G401 (cell line): ENCODE measurements at regions not wholly inside any gene's neighbourhood (a gene's known extent, or its start where the extent isn't known, plus 50 kb on each side); places are given as distances from the start of the nearest gene placed in this dataset.

ENCODE experiments used
- DNase-seq: peaks from one replicate; pipeline ENCODE4 v3.0.0-alpha.2; 2015; ENCODE audit warnings: low spot score
- in situ Hi-C: cut with HindIII; loops from 2 replicates; pipeline ENCODE4 v1.10.0; 2016; ENCODE audit warnings: low sequenced_read_pairs, mixed read lengths

- in situ Hi-C loops: no loop called here
- no peak for DNase-seq
Observed at GRCh38 chr5:9724707-9725106, 94.6 kb upstream of the TAS2R1 start.

GRCh38 chr5:9722601-9723180 is 92.5 kb upstream of the TAS2R1 start:
- DNase-seq: peak; percentile 86
- in situ Hi-C loops: no loop called here

- no peak for DNase-seq
- in situ Hi-C loops: no loop called here
Observed at GRCh38 chr5:9721161-9721560, 91.0 kb upstream of the TAS2R1 start.

GRCh38 chr5:9720361-9720760 is 90.2 kb upstream of the TAS2R1 start:
- DNase-seq: no peak
- in situ Hi-C loops: no loop called here

- in situ Hi-C loops: no loop called here
- no peak for DNase-seq
Observed at GRCh38 chr5:9716838-9717281, 86.7 kb upstream of the TAS2R1 start.

GRCh38 chr5:9715891-9716335 is 85.8 kb upstream of the TAS2R1 start:
- no peak for DNase-seq
- in situ Hi-C loops: no loop called here

GRCh38 chr5:9713959-9714586 is 83.9 kb upstream of the TAS2R1 start:
- DNase-seq: no peak
- in situ Hi-C loops: no loop called here

- in situ Hi-C loops: no loop called here
- no peak for DNase-seq
Observed at GRCh38 chr5:9713356-9713755, 83.2 kb upstream of the TAS2R1 start.

- in situ Hi-C loops: no loop called here
- DNase-seq: no peak
Observed at GRCh38 chr5:9712911-9713310, 82.8 kb upstream of the TAS2R1 start.

- in situ Hi-C loops: no loop called here
- DNase-seq: no peak
Observed at GRCh38 chr5:9712506-9712905, 82.4 kb upstream of the TAS2R1 start.

GRCh38 chr5:9710069-9710468 is 79.9 kb upstream of the TAS2R1 start:
- no peak for DNase-seq
- in situ Hi-C loops: no loop called here

GRCh38 chr5:9707732-9708462 is 77.7 kb upstream of the TAS2R1 start:
- in situ Hi-C loops: no loop called here
- no peak for DNase-seq

- in situ Hi-C loops: no loop called here
- no peak for DNase-seq
Observed at GRCh38 chr5:9699681-9700080, 69.5 kb upstream of the TAS2R1 start.

GRCh38 chr5:9698841-9699240 is 68.7 kb upstream of the TAS2R1 start:
- in situ Hi-C loops: no loop called here
- no peak for DNase-seq

- in situ Hi-C loops: no loop called here
- DNase-seq: peak; percentile 79
Observed at GRCh38 chr5:9698125-9698826, 68.1 kb upstream of the TAS2R1 start.

GRCh38 chr5:9692576-9692975 is 62.4 kb upstream of the TAS2R1 start:
- DNase-seq: no peak
- in situ Hi-C loops: no loop called here

- in situ Hi-C loops: no loop called here
Observed at GRCh38 chr5:9691261-9691660, 61.1 kb upstream of the TAS2R1 start.

GRCh38 chr5:9690751-9691150 is 60.6 kb upstream of the TAS2R1 start:
- no peak for DNase-seq
- in situ Hi-C loops: no loop called here

More at GRCh38 chr5:9691261-9691660, 61.1 kb upstream of the TAS2R1 start:
- peak; percentile 39 for DNase-seq

GRCh38 chr5:9686216-9686615 is 56.1 kb upstream of the TAS2R1 start:
- DNase-seq: no peak
- in situ Hi-C loops: no loop called here

GRCh38 chr5:9681706-9682105 is 51.6 kb upstream of the TAS2R1 start:
- in situ Hi-C loops: no loop called here
- peak; percentile 56 for DNase-seq
